Natural killer cell (primary cell): ENCODE measurements at regions not wholly inside any gene's neighbourhood (a gene's known extent, or its start where the extent isn't known, plus 50 kb on each side); places are given as distances from the start of the nearest gene placed in this dataset.

Source experiments
- ATAC-seq, 3 donors: fragments of 150-1000 bp in 2 of 3; fragments of 200-7000 bp in 1 of 3; cut with Tn5 transposase; 1 replicate in 1 of 3; 2 replicates in 2 of 3; pipeline ENCODE4 v1.10.0; 2021; ENCODE audit warnings: mild to moderate bottlenecking in 2 of 3, moderate library complexity in 2 of 3
- DNase-seq, 2 donors: peaks; one replicate each; pipeline versions ENCODE4 v3.0.0 to v3.0.0-alpha.2; 2013 to 2021; ENCODE audit warnings: mixed read lengths in 1 of 2
- H3K27ac ChIP-seq: one replicate; pipeline ENCODE4 v1.5.1; 2013; ENCODE audit warnings: mild to moderate bottlenecking, low read length
- H3K27me3 ChIP-seq: one replicate; pipeline ENCODE4 v1.6.1; 2013; ENCODE audit warnings: low read length; ENCODE audit not compliant: control insufficient read depth, insufficient read depth
- H3K36me3 ChIP-seq: one replicate; pipeline ENCODE4 v1.6.1; 2013; ENCODE audit warnings: low read length; ENCODE audit not compliant: control insufficient read depth, insufficient read depth
- H3K4me1 ChIP-seq: one replicate; pipeline ENCODE4 v1.6.1; 2013; ENCODE audit warnings: low read length; ENCODE audit not compliant: control insufficient read depth, insufficient read depth
- H3K4me3 ChIP-seq: one replicate; pipeline ENCODE4 v1.5.1; 2013; ENCODE audit warnings: low read length
- H3K9me3 ChIP-seq: one replicate; pipeline ENCODE4 v1.6.1; 2013; ENCODE audit warnings: low read length; ENCODE audit not compliant: control insufficient read depth, insufficient read depth
- H3K27ac Mint-ChIP-seq, 2 donors: one replicate each; pipeline ENCODE4 v1.8.0; 2022; ENCODE audit warnings: mild to moderate bottlenecking in 2 of 2, mixed read lengths in 2 of 2, moderate library complexity in 1 of 2
- H3K27me3 Mint-ChIP-seq, 2 donors: one replicate each; pipeline ENCODE4 v1.8.0; 2022; ENCODE audit warnings: low read depth in 2 of 2, mixed read lengths in 2 of 2
- H3K36me3 Mint-ChIP-seq: one replicate; pipeline ENCODE4 v1.8.0; 2022; ENCODE audit warnings: mixed read lengths
- H3K4me1 Mint-ChIP-seq, 2 donors: one replicate each; pipeline ENCODE4 v1.8.0; 2022; ENCODE audit warnings: mixed read lengths in 2 of 2
- H3K4me3 Mint-ChIP-seq: one replicate; pipeline ENCODE4 v1.8.0; 2022; ENCODE audit warnings: mild to moderate bottlenecking, moderate library complexity, mixed read lengths
- H3K9me3 Mint-ChIP-seq, 2 donors: one replicate each; pipeline ENCODE4 v1.8.0; 2022; ENCODE audit warnings: mixed read lengths in 2 of 2
- CTCF ChIP-seq: fragments of 200-600 bp; IDR thresholded peaks from one replicate; pipeline ENCODE4 v1.8.0; 2022; ENCODE audit warnings: antibody characterized with exemption
- WGBS: methylation state at CpG from one replicate; pipeline ENCODE4 v1.1.7; 2013; ENCODE audit warnings: missing lambda C conversion rate; ENCODE audit not compliant: insufficient coverage; 5-methylcytosine and 5-hydroxymethylcytosine counted together
- intact Hi-C: fragments of 100-400 bp; cut with micrococcal nuclease; formaldehyde crosslinking; loops from one replicate; pipeline ENCODE4 v1.14.2; 2022

GRCh38 chr3:87979527-87979926 lies 79.3 kb downstream of the CGGBP1 start:
- no peak for ATAC-seq
- Mint-ChIP-seq H3K27me3 (no peaks in the 10 kb centered on the region), H3K27ac (no peak overlapping the region), H3K4me3 (no peak overlapping the region), H3K36me3 (no peaks in the 10 kb centered on the region), H3K9me3 (no peaks in the 10 kb centered on the region), H3K4me1 (no peaks in the 10 kb centered on the region)
- intact Hi-C loops: no loop called here
- H3K4me3 ChIP-seq: no peak overlapping the region
- DNase-seq: no peak
- TF ChIP-seq CTCF: no peak
- H3K27ac ChIP-seq: no peak overlapping the region
- H3K27me3 ChIP-seq: no peaks in the 10 kb centered on the region
- H3K9me3 ChIP-seq: no peaks in the 10 kb centered on the region
- 95% methylated on average over 4 of the region's 4 CpGs for WGBS
- no peaks in the 10 kb centered on the region for H3K4me1 ChIP-seq
- H3K36me3 ChIP-seq: no peaks in the 10 kb centered on the region

GRCh38 chr3:87977765-87978164 lies 81.0 kb downstream of the CGGBP1 start:
- DNase-seq: no peak
- Mint-ChIP-seq H3K4me3 (no peak overlapping the region), H3K27me3 (no peaks in the 10 kb centered on the region), H3K27ac (no peak overlapping the region), H3K9me3 (no peaks in the 10 kb centered on the region), H3K4me1 (no peaks in the 10 kb centered on the region), H3K36me3 (no peaks in the 10 kb centered on the region)
- ATAC-seq: no peak
- TF ChIP-seq CTCF: no peak
- no peaks in the 10 kb centered on the region for H3K4me1 ChIP-seq
- no peaks in the 10 kb centered on the region for H3K36me3 ChIP-seq
- no peak overlapping the region for H3K4me3 ChIP-seq
- intact Hi-C loops: no loop called here
- H3K27ac ChIP-seq: no peak overlapping the region
- no peaks in the 10 kb centered on the region for H3K27me3 ChIP-seq
- H3K9me3 ChIP-seq: no peaks in the 10 kb centered on the region
- WGBS: 91% methylated on average over 1 of the region's 1 CpG

GRCh38 chr3:87975716-87976115 lies 83.1 kb downstream of the CGGBP1 start:
- Mint-ChIP-seq H3K36me3 (no peaks in the 10 kb centered on the region), H3K27ac (no peak overlapping the region), H3K4me3 (no peak overlapping the region), H3K27me3 (peaks cover 0 to 3% of the 10 kb centered on the region in 2 donors), H3K9me3 (no peaks in the 10 kb centered on the region), H3K4me1 (no peaks in the 10 kb centered on the region)
- no peaks in the 10 kb centered on the region for H3K36me3 ChIP-seq
- WGBS: 83% methylated on average over 1 of the region's 1 CpG
- no peaks in the 10 kb centered on the region for H3K4me1 ChIP-seq
- DNase-seq: no peak
- no peak overlapping the region for H3K27ac ChIP-seq
- no peak for ATAC-seq
- no peaks in the 10 kb centered on the region for H3K9me3 ChIP-seq
- intact Hi-C loops: no loop called here
- no peak overlapping the region for H3K4me3 ChIP-seq
- no peak for TF ChIP-seq CTCF
- no peaks in the 10 kb centered on the region for H3K27me3 ChIP-seq

GRCh38 chr3:87973906-87974305 lies 84.9 kb downstream of the CGGBP1 start:
- Histone ChIP-seq H3K27me3 (no peaks in the 10 kb centered on the region), H3K36me3 (no peaks in the 10 kb centered on the region), H3K9me3 (no peaks in the 10 kb centered on the region), H3K4me3 (no peak overlapping the region), H3K4me1 (no peaks in the 10 kb centered on the region), H3K27ac (no peak overlapping the region)
- H3K36me3 Mint-ChIP-seq: no peaks in the 10 kb centered on the region
- H3K4me3 Mint-ChIP-seq: no peak overlapping the region
- no peak for ATAC-seq
- intact Hi-C loops: no loop called here
- DNase-seq: no peak
- H3K27me3 Mint-ChIP-seq: peaks cover 0 to 3% of the 10 kb centered on the region in 2 donors
- H3K9me3 Mint-ChIP-seq: no peaks in the 10 kb centered on the region
- H3K27ac Mint-ChIP-seq: no peak overlapping the region
- WGBS: 84% methylated on average over 5 of the region's 5 CpGs
- no peak for TF ChIP-seq CTCF
- no peaks in the 10 kb centered on the region for H3K4me1 Mint-ChIP-seq
